ENCODE measurements at regions not wholly inside any gene's neighbourhood (a gene's known extent, or its start where the extent isn't known, plus 50 kb on each side); places are given as distances from the start of the nearest gene placed in this dataset.

GRCh38 chr13:22081430-22081829 is 410.6 kb downstream of the FGF9 start:
- H2BK12ac ChIP-seq (ENCODE audit: insufficient read length, low read depth, low read length) = no peak overlapping the region
- H2BK15ac ChIP-seq (ENCODE audit: low read depth, low read length) = no peak overlapping the region
- no peak overlapping the region for H2BK120ac ChIP-seq (ENCODE audit: low read depth, low read length, poor library complexity, severe bottlenecking)
- H4K8ac ChIP-seq (replicated peaks; ENCODE audit: insufficient read length, low read depth, low read length) = no peak overlapping the region
- Mint-ChIP-seq H3K36me3 (ENCODE audit: insufficient read depth in 1 of 3, low read depth in 3 of 3) (no peaks in the 10 kb centered on the region), H3K27me3 (ENCODE audit: low read depth) (peaks cover 66% of the 10 kb centered on the region), H3K9me3 (no peaks in the 10 kb centered on the region), H3K4me1 (peaks cover 7 to 15% of the 10 kb centered on the region in 2 experiments), H3K27ac (no peak overlapping the region), H3K4me3 (no peak overlapping the region)
- DNase-seq = no peak
- no peaks in the 10 kb centered on the region for H3K9me3 ChIP-seq (ENCODE audit: control insufficient read depth, low read depth, low read length)
- H2AK5ac ChIP-seq (ENCODE audit: insufficient read length, low read length) = no peak overlapping the region
- WGBS (ENCODE audit: extremely low coverage, insufficient read length, low lambda C conversion rate) = no CpG with 5 or more reads among the region's 6 CpGs
- no peak overlapping the region for H3K4ac ChIP-seq (ENCODE audit: low read depth, low read length)
- no peak overlapping the region for H3K23ac ChIP-seq (ENCODE audit: insufficient read length, low read depth, low read length)
- H2AFZ ChIP-seq (ENCODE audit: low read length) = no peak overlapping the region
- no peak for TF ChIP-seq CTCF (conservative IDR thresholded peaks at IDR 0.05)
- H3T11ph ChIP-seq (ENCODE audit: low read length) = no peak overlapping the region
- H2BK20ac ChIP-seq (ENCODE audit: low read depth, low read length, poor library complexity, severe bottlenecking) = no peak overlapping the region
- no peak overlapping the region for H2BK5ac ChIP-seq (ENCODE audit: insufficient read length, low read length)
- H4K91ac ChIP-seq (ENCODE audit: insufficient read length, low read depth, low read length) = no peak overlapping the region
- H3K4me2 ChIP-seq (ENCODE audit: insufficient read depth, insufficient read length, low read length) = no peak overlapping the region
- H3K18ac ChIP-seq (ENCODE audit: insufficient read length, low read depth, low read length) = no peak overlapping the region
- peaks cover 2% of the 10 kb centered on the region; the same call in 1 of the 2 replicates for H3K4me1 ChIP-seq (ENCODE audit: insufficient read depth, low read length)
- no peak overlapping the region for H4K5ac ChIP-seq (ENCODE audit: insufficient read length, low read depth, low read length)
- no peaks in the 10 kb centered on the region for H3K23me2 ChIP-seq (ENCODE audit: insufficient read length, low read depth, low read length, poor library complexity, severe bottlenecking)
- H3K9ac ChIP-seq (ENCODE audit: extremely low read depth, insufficient read length, low read length) = no peak overlapping the region
- H3K27me3 ChIP-seq (ENCODE audit: insufficient read depth, low read length) = peaks cover 4% of the 10 kb centered on the region; the same call in 1 of the 2 replicates
- H3K56ac ChIP-seq (ENCODE audit: insufficient read length, low read depth, low read length) = no peak overlapping the region
- no peak overlapping the region for H3K14ac ChIP-seq (ENCODE audit: insufficient read depth, low read length)
- no peak overlapping the region for H3K27ac ChIP-seq (ENCODE audit: insufficient read length, low read depth, low read length)
- no peaks in the 10 kb centered on the region for H3K79me1 ChIP-seq (ENCODE audit: insufficient read depth, low read depth, low read length, poor library complexity, severe bottlenecking)
- no peaks in the 10 kb centered on the region for H3K79me2 ChIP-seq (ENCODE audit: insufficient read depth, low read length)
- no peaks in the 10 kb centered on the region for H4K20me1 ChIP-seq (ENCODE audit: control insufficient read depth, insufficient read depth, insufficient read length)
